Stimulated activated CD4-positive, alpha-beta T cell treated with anti-CD3 and anti-CD28 coated beads, Interleukin-1b, Interleukin-23, amount 100 ng/mL, for 4 hours (primary cell): ENCODE measurements at regions not wholly inside any gene's neighbourhood (a gene's known extent, or its start where the extent isn't known, plus 50 kb on each side); places are given as distances from the start of the nearest gene placed in this dataset.
"Not testable (repeated sequence)": the region's sequence is repeated elsewhere in the genome, so short reads cannot be mapped to it uniquely, and the experiment has no call there.

ENCODE experiments used
- DNase-seq, 2 donors: peaks; one replicate each; pipeline ENCODE4 v3.0.0-alpha.2; 2020; ENCODE audit warnings: low read depth in 2 of 2

GRCh38 chr15:37416103-37416502 is 315.8 kb upstream of the MEIS2 start:
- DNase-seq: no peak

- no peak for DNase-seq
These were observed 325.2 kb upstream of the MEIS2 start for GRCh38 chr15:37425541-37425940.

GRCh38 chr15:37427393-37427792 is 327.0 kb upstream of the MEIS2 start:
- DNase-seq: not testable (repeated sequence)

- DNase-seq: no peak
These were observed 346.6 kb upstream of the MEIS2 start for GRCh38 chr15:37446921-37447320.

GRCh38 chr15:37452498-37452897 is 352.1 kb upstream of the MEIS2 start:
- DNase-seq: no peak

- no peak for DNase-seq
These were observed 380.1 kb upstream of the MEIS2 start for GRCh38 chr15:37480482-37480881.

- DNase-seq: no peak
These were observed 380.8 kb upstream of the MEIS2 start for GRCh38 chr15:37481126-37481525.

- no peak for DNase-seq
These were observed 383.4 kb upstream of the MEIS2 start for GRCh38 chr15:37483779-37484178.

- no peak for DNase-seq
These were observed 384.7 kb upstream of the MEIS2 start for GRCh38 chr15:37485056-37485455.

- DNase-seq: no peak
These were observed 390.4 kb upstream of the MEIS2 start for GRCh38 chr15:37490707-37491106.

- DNase-seq: no peak
These were observed 416.3 kb upstream of the MEIS2 start for GRCh38 chr15:37516621-37517020.

GRCh38 chr15:37517191-37517895 is 417.0 kb upstream of the MEIS2 start:
- DNase-seq: no peak

GRCh38 chr15:37518436-37518835 is 416.0 kb upstream of the TMCO5A start:
- DNase-seq: no peak

GRCh38 chr15:37520026-37520425 is 414.4 kb upstream of the TMCO5A start:
- DNase-seq: no peak

- DNase-seq: no peak
These were observed 413.6 kb upstream of the TMCO5A start for GRCh38 chr15:37520882-37521281.

- DNase-seq: no peak
These were observed 409.8 kb upstream of the TMCO5A start for GRCh38 chr15:37524601-37525000.

- DNase-seq: no peak
These were observed 406.0 kb upstream of the TMCO5A start for GRCh38 chr15:37528432-37528831.

GRCh38 chr15:37536967-37537605 is 397.4 kb upstream of the TMCO5A start:
- no peak for DNase-seq

GRCh38 chr15:37537802-37538201 is 396.6 kb upstream of the TMCO5A start:
- no peak for DNase-seq

- DNase-seq: no peak
These were observed 386.3 kb upstream of the TMCO5A start for GRCh38 chr15:37548116-37548515.

GRCh38 chr15:37550360-37551024 is 383.9 kb upstream of the TMCO5A start:
- no peak for DNase-seq

- no peak for DNase-seq
These were observed 362.0 kb upstream of the TMCO5A start for GRCh38 chr15:37572401-37572800.

GRCh38 chr15:37574985-37575384 is 359.5 kb upstream of the TMCO5A start:
- DNase-seq: no peak
